ENCODE measurements at regions not wholly inside any gene's neighbourhood (a gene's known extent, or its start where the extent isn't known, plus 50 kb on each side); places are given as distances from the start of the nearest gene placed in this dataset.

DNA sequence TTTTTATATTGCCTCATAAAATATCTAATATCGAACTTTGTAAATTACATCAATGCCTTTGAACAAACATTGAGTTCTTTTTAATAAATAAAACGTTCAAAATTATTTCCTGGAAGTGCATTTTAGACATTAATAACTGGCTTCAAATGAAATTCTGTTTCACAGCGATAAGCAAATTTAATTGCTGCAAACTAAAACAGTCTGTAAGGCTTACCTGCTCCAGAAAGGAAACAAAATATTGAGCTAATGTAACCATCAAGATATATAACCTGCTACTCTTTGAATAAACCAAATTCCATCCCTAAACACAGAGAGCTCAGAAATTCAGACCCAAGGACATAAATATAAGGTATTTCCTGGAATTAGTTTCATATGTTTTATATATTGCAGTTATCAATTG lies 651.3 kb downstream of the MED13L start:
- TF ChIP-seq, protein P1, sequence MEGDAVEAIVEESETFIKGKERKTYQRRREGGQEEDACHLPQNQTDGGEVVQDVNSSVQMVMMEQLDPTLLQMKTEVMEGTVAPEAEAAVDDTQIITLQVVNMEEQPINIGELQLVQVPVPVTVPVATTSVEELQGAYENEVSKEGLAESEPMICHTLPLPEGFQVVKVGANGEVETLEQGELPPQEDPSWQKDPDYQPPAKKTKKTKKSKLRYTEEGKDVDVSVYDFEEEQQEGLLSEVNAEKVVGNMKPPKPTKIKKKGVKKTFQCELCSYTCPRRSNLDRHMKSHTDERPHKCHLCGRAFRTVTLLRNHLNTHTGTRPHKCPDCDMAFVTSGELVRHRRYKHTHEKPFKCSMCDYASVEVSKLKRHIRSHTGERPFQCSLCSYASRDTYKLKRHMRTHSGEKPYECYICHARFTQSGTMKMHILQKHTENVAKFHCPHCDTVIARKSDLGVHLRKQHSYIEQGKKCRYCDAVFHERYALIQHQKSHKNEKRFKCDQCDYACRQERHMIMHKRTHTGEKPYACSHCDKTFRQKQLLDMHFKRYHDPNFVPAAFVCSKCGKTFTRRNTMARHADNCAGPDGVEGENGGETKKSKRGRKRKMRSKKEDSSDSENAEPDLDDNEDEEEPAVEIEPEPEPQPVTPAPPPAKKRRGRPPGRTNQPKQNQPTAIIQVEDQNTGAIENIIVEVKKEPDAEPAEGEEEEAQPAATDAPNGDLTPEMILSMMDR (IDR thresholded peaks at IDR 0.05; ENCODE audit: low read depth, low read length, missing input control): no peak
- TF ChIP-seq GABPA (IDR thresholded peaks at IDR 0.05 in 1 of 2, conservative IDR thresholded peaks at IDR 0.05 in 1 of 2): no peak
- TF ChIP-seq, protein P2, sequence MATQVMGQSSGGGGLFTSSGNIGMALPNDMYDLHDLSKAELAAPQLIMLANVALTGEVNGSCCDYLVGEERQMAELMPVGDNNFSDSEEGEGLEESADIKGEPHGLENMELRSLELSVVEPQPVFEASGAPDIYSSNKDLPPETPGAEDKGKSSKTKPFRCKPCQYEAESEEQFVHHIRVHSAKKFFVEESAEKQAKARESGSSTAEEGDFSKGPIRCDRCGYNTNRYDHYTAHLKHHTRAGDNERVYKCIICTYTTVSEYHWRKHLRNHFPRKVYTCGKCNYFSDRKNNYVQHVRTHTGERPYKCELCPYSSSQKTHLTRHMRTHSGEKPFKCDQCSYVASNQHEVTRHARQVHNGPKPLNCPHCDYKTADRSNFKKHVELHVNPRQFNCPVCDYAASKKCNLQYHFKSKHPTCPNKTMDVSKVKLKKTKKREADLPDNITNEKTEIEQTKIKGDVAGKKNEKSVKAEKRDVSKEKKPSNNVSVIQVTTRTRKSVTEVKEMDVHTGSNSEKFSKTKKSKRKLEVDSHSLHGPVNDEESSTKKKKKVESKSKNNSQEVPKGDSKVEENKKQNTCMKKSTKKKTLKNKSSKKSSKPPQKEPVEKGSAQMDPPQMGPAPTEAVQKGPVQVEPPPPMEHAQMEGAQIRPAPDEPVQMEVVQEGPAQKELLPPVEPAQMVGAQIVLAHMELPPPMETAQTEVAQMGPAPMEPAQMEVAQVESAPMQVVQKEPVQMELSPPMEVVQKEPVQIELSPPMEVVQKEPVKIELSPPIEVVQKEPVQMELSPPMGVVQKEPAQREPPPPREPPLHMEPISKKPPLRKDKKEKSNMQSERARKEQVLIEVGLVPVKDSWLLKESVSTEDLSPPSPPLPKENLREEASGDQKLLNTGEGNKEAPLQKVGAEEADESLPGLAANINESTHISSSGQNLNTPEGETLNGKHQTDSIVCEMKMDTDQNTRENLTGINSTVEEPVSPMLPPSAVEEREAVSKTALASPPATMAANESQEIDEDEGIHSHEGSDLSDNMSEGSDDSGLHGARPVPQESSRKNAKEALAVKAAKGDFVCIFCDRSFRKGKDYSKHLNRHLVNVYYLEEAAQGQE (IDR thresholded peaks at IDR 0.05): no peak
- no peak for TF ChIP-seq YY1 (IDR thresholded peaks at IDR 0.05)
- no peak for TF ChIP-seq SP1 (IDR thresholded peaks at IDR 0.05)
- TF ChIP-seq, protein P3, sequence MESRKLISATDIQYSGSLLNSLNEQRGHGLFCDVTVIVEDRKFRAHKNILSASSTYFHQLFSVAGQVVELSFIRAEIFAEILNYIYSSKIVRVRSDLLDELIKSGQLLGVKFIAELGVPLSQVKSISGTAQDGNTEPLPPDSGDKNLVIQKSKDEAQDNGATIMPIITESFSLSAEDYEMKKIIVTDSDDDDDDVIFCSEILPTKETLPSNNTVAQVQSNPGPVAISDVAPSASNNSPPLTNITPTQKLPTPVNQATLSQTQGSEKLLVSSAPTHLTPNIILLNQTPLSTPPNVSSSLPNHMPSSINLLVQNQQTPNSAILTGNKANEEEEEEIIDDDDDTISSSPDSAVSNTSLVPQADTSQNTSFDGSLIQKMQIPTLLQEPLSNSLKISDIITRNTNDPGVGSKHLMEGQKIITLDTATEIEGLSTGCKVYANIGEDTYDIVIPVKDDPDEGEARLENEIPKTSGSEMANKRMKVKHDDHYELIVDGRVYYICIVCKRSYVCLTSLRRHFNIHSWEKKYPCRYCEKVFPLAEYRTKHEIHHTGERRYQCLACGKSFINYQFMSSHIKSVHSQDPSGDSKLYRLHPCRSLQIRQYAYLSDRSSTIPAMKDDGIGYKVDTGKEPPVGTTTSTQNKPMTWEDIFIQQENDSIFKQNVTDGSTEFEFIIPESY (IDR thresholded peaks at IDR 0.05): no peak
- TF ChIP-seq, protein P4, sequence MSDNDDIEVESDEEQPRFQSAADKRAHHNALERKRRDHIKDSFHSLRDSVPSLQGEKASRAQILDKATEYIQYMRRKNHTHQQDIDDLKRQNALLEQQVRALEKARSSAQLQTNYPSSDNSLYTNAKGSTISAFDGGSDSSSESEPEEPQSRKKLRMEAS (IDR thresholded peaks at IDR 0.05): no peak

Measured in liver (tissue), 3 donors.